Activated CD4-positive, alpha-beta T cell treated with anti-CD3 and anti-CD28 coated beads for 48 hours (primary cell): ENCODE measurements at regions not wholly inside any gene's neighbourhood (a gene's known extent, or its start where the extent isn't known, plus 50 kb on each side); places are given as distances from the start of the nearest gene placed in this dataset.
A peak's percentile ranks its signal among the peaks of the same experiment; 100 is the strongest.

ENCODE experiments used
- DNase-seq: peaks from one replicate; pipeline ENCODE4 v3.0.0-alpha.2; 2020

- DNase-seq = no peak
These were observed 301.3 kb downstream of the FBXW7 start for GRCh38 chr4:152234571-152234970.

GRCh38 chr4:152232271-152232670 is 303.6 kb downstream of the FBXW7 start:
- no peak for DNase-seq

GRCh38 chr4:152229782-152230289 is 306.1 kb downstream of the FBXW7 start:
- no peak for DNase-seq

- DNase-seq = no peak
These were observed 310.2 kb downstream of the FBXW7 start for GRCh38 chr4:152225680-152226079.

- DNase-seq = no peak
These were observed 311.0 kb downstream of the FBXW7 start for GRCh38 chr4:152224721-152225420.

GRCh38 chr4:152224223-152224622 is 311.7 kb downstream of the FBXW7 start:
- DNase-seq = no peak

- DNase-seq = no peak
These were observed 312.3 kb downstream of the FBXW7 start for GRCh38 chr4:152223600-152223999.

- DNase-seq = no peak
These were observed 313.9 kb downstream of the FBXW7 start for GRCh38 chr4:152221816-152222516.

- DNase-seq = peak; percentile 63
These were observed 315.7 kb downstream of the FBXW7 start for GRCh38 chr4:152220201-152220666.

- no peak for DNase-seq
These were observed 317.3 kb downstream of the FBXW7 start for GRCh38 chr4:152218576-152218975.

GRCh38 chr4:152217896-152218295 is 318.0 kb downstream of the FBXW7 start:
- DNase-seq = no peak

- no peak for DNase-seq
These were observed 323.8 kb downstream of the FBXW7 start for GRCh38 chr4:152211936-152212653.

- DNase-seq = no peak
These were observed 326.0 kb downstream of the FBXW7 start for GRCh38 chr4:152209772-152210493.

GRCh38 chr4:152207378-152207720 is 328.5 kb downstream of the FBXW7 start:
- no peak for DNase-seq

- no peak for DNase-seq
These were observed 329.1 kb downstream of the FBXW7 start for GRCh38 chr4:152206646-152207377.

GRCh38 chr4:152206185-152206584 is 329.7 kb downstream of the FBXW7 start:
- DNase-seq = no peak

GRCh38 chr4:152202415-152202814 is 333.5 kb downstream of the FBXW7 start:
- DNase-seq = no peak

- no peak for DNase-seq
These were observed 335.2 kb downstream of the FBXW7 start for GRCh38 chr4:152200511-152201333.

- no peak for DNase-seq
These were observed 338.7 kb downstream of the FBXW7 start for GRCh38 chr4:152197211-152197610.

- DNase-seq = no peak
These were observed 340.0 kb downstream of the FBXW7 start for GRCh38 chr4:152195888-152196287.

GRCh38 chr4:152193059-152193458 is 342.8 kb downstream of the FBXW7 start:
- no peak for DNase-seq
